ENCODE measurements at regions not wholly inside any gene's neighbourhood (a gene's known extent, or its start where the extent isn't known, plus 50 kb on each side); places are given as distances from the start of the nearest gene placed in this dataset.

DNA sequence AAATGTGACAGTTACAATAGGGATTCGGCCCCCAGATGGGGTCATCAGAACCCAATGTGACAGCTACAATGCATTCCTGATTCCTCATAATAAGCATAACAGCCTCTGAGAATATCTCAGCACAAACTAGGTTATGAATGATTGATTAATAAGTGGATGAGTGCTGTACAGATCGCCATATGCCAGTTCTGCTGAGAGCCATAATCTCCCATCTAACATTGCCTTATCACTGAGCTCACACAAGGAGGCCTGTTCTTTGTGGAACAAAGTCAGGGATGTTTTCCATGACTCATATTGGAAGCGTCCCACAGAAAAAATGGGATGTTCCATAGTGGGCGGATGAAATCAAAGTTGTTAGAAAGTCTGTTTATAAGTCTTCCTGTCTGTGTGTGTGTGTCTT lies 89.6 kb downstream of the KIF4B start:
- TF ChIP-seq, protein P1, sequence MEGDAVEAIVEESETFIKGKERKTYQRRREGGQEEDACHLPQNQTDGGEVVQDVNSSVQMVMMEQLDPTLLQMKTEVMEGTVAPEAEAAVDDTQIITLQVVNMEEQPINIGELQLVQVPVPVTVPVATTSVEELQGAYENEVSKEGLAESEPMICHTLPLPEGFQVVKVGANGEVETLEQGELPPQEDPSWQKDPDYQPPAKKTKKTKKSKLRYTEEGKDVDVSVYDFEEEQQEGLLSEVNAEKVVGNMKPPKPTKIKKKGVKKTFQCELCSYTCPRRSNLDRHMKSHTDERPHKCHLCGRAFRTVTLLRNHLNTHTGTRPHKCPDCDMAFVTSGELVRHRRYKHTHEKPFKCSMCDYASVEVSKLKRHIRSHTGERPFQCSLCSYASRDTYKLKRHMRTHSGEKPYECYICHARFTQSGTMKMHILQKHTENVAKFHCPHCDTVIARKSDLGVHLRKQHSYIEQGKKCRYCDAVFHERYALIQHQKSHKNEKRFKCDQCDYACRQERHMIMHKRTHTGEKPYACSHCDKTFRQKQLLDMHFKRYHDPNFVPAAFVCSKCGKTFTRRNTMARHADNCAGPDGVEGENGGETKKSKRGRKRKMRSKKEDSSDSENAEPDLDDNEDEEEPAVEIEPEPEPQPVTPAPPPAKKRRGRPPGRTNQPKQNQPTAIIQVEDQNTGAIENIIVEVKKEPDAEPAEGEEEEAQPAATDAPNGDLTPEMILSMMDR (IDR thresholded peaks at IDR 0.05) = no peak
- no peak for TF ChIP-seq POLR2A (IDR thresholded peaks at IDR 0.05)
